HG03565 (cell line): ENCODE measurements at regions not wholly inside any gene's neighbourhood (a gene's known extent, or its start where the extent isn't known, plus 50 kb on each side); places are given as distances from the start of the nearest gene placed in this dataset.

Experiments used
- ATAC-seq: cut with Tn5 transposase; IDR thresholded peaks from one replicate; pipeline ENCODE4 v1.9.1; 2021; ENCODE audit warnings: mild to moderate bottlenecking, moderate library complexity; ENCODE audit not compliant: unreplicated experiment

DNA sequence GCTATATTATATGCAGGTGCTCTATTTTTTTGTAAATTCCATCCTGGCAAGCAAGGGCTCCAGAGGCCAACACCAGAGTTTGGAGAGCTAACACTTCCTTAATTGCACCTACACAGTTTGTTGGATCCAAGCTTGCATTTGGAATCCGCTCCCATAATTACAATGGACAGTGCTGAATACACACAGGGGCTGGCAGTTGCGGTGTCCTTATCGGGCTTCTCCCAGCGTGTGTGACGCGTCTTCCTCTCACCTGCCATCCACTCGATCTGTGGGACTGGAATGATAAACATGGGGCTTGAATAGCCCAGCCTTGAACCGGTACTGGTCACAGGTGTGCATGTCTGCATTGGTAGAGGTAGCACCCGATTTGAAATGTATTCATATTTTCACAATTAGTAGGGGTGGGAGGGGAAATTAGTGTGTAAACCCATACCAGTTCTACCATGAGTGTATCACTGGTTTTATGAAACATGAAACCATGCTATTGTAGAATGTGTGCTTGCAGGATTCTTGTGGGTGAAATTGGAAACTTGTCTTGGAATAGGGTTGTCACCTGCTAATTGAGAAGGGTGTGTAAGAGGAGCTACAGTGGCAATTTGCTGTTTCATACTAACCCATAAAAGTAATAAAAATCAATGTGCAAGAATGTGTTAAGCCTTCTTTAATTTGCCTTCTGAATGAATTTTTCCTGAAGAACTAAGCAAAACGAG, 316.5 kb downstream of the WDR11 start:
- ATAC-seq = no peak

DNA sequence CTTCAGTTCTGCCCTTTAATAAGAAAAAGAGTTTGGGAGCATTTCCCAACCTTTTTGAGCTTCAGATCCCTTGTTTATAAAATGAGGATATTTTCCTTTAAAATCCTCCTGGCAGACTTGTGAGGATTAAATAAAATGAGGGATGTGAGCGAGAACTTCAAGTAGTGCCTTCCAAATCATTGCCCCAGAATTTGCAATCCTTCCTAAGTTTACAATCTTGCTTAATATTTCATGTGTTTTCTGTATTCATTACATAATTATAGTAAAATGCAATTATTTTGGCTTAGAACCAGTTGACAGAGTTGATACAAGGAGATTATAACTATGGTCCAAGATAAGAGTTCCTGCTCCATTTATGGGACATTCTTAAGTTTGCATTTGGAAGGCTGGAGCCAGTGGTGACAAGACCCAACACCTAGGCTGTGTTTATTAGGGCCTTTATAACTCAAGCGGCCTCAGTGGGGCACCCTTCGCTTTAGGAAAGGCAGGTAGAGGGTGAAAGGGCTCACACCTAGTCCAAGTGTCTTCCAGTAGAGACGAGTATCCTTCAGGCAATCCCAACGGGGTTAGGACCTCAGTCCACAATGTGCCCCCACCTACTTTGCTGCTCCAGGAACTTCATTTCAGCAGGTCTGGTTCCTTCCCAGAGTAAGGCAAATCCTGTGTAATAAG, 317.5 kb downstream of the WDR11 start:
- ATAC-seq = no peak

DNA sequence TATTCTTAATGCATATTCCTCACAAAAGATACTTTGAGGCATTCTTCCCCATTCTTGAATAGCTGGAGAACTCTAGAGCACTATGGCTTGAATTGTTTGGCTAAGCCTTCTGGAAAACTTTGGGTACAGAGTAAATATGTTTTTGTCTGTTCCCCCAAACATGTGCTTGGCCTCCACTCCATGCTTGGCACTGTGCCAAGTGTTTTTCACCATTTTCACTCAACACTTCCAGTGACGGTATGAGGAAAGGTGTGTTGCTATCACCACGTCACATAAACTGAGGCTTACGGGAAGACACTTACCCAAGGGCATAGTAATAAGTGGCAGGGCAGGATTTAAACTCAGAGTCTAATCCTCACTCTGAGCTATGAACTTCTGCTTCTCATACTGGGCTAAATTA, 318.2 kb downstream of the WDR11 start:
- ATAC-seq = no peak

DNA sequence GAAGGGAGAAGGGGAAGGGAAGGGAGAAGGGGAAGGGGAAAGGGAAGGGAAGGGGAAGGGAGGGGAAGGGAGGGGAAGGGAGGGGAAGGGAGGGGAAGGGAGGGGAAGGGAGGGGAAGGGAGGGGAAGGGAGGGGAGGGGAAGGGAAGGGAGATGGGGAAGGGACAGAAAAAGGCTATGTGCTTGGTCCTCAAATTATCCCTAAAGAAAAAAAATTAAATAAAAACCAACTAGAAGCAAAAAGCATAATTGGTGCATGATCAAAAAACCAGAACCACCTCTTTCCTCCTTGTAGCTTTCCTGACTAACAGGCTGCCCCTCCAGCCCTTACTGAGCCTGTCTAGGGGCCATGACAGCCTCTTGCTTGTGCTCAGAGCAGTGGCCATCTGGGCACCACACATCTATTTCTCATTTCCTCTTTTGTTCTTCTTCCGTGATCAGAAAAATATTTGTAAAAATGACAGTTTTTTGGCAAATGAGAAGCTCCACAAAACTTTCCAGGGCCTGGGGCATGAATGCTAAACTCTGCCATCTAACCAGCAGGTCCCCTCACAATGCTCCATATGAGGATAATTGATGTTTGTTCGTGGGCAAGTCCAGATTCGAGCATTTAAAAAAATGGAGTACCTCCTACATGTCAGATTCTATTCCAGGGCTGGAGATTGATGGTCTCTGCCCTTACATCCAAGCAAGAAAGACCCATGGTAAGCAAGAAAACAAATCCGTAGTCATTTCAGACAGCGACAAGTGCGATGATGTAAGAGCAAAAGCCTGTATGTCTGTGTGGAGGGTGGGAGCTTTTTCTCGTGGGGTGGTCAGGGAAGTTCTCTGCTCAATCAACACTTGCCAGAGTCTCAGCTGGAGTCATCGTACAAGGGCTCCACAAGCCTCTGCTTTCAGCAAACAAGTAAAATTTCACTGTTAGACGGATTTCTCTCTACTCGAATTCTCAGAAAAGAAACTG, 320.9 kb downstream of the WDR11 start:
- no peak for ATAC-seq

DNA sequence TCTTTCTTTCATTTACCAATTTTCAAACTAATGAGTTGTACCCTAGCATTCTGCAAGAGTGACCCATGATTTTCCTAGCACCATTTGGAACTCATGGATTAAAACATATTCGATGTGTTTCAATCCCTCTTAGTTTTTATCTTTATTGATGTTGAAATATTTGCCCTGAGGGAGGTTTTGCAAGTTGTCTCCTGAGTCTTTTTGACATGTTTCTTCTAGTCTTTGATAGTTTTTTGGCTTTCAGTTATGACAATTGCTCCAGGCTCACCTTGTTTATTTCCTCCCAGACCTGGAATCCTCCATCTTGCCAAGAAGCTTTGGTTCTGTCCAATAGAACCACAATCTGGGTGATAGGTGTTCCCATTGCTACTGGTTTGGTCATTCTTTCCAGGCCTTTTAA, 327.8 kb downstream of the WDR11 start:
- no peak for ATAC-seq

DNA sequence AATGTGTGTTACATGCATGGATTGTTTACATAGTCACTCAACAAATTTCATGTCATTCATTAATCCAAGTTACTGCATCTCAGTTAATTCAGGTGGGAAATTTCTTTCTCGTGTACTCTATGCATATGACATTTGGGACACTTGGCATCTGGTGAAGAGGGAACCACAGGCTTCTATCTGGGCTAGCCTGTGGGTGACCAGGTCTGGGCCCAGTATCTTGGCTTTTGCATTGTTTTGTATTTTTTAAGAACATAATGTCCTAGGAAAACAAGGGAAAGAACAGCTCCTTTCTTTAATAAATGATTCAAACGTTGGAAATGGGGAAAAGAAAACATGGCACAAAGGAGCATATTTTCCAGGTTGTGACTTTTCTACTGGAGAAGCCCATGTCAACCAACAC, 331.1 kb downstream of the WDR11 start:
- no peak for ATAC-seq

DNA sequence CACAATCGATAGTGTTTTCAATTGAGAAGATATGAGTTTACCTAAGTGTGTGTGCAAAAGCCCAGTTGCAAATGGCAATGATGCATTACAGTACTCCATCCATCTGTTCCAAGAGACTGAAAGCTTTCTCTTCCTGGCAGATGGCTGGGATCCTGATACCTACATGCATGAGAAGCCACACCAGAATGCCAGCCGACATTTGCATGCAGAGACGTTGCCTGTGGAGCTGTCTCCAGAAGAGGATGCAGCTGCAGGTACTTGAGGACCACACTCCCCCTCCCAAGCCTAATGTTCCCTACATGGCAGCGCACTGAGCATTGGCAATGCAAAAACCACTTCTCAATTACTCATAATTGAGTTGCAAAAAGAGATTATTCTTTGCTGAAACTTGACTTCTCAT, 332.1 kb downstream of the WDR11 start:
- no peak for ATAC-seq

DNA sequence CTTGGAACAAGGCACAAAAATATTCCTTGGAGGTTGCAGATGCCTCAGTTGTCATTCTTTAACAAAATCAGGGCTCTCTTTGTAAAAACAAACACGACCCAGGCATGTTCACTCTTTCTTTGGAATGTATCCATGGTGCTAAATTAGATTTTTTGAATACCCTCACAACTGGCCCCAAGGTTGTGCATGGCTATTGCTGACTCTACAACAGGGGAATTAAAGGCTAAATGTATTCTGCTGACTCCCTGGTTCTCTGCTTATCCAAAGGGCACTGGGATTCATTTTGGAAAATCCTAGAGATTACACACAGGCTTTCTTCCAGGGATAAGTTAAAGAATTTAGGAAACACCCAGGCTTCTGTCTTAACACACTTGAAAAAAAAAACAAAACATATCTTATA, 332.5 kb downstream of the WDR11 start:
- no peak for ATAC-seq

DNA sequence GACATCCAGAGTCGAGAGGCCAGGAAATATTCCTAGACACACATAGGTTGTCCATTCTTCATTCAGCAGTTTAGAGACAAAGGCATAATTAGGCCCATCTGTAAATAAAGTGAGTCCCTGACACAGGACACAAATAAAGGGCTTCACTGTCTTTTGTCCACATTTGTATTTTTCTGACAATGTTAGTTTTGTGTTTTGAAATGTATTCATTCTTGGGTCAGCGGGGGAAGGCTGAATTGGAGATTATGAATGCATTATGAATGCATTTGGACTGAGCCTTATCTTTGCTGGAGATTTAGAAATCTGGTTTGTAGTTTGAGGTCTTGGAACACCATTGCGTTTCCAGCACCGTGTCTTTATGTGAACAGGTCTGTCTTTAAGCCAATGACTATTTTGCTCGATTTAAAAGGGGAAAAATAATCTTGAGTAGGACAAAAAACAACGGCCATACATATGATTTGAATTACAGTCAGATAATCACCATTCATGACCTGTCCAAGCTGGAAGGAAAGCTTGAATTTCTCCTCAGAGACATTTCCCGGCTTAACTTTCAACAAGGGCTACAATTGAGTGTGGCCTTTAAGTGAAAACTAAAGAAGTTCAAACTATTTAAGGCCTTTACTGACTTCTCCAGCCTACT, 334.8 kb downstream of the WDR11 start:
- no peak for ATAC-seq

DNA sequence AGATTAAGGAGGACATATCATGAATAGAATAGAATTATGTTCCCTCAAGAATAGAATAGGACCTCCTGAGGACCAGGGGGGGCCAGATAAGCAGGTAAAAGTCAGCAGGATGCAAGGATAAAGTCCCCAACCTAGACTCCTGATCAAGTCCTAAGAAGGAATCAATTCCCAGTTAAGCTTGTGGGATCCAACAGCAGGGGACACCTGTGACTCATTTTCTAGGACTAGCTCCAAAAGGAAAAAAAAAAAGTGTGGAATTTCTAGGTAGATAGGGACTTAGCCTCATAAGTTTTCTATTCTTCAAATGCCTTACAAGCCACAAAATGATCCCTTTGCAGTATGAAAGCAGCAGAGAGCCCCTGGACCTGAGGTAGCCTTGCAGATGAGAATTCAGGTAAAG, 336.2 kb downstream of the WDR11 start:
- no peak for ATAC-seq

DNA sequence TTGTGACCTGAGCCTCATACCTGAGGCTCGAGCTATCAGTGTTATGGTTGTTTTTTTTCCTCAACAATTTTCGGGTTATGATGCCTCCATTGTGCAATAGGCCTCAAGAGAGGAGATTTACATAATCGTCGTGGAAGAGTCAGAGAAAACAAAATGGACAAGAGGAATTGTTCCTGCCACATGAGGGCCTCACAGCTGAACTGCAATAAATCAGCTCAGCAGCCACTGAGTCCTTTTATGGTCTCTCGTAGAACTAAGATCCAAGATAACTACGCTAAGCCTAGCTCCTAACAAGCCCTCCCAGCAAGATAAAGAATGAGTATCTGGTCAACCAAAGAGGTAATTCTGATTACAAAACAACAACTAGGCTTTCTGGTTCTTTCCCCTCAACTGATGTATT, 336.8 kb downstream of the WDR11 start:
- no peak for ATAC-seq

DNA sequence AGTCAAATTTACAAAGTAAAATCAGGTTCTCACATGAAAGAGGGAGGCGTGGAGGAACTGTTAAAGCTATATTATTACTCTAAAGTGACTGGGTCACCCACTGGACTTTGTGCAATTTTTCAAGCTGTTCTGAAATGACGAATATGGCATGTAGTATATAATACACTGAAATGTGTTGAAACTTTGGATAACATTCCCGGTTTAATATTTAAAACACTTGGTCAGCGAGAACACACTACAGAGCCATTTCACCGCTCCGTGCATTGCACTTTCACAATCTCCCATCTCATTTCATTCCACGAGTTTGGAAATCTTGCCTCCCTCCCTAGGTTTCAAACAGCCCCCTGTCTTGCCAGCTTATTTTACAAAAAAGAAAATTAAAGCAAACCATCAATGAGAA, 337.9 kb downstream of the WDR11 start:
- ATAC-seq = no peak

DNA sequence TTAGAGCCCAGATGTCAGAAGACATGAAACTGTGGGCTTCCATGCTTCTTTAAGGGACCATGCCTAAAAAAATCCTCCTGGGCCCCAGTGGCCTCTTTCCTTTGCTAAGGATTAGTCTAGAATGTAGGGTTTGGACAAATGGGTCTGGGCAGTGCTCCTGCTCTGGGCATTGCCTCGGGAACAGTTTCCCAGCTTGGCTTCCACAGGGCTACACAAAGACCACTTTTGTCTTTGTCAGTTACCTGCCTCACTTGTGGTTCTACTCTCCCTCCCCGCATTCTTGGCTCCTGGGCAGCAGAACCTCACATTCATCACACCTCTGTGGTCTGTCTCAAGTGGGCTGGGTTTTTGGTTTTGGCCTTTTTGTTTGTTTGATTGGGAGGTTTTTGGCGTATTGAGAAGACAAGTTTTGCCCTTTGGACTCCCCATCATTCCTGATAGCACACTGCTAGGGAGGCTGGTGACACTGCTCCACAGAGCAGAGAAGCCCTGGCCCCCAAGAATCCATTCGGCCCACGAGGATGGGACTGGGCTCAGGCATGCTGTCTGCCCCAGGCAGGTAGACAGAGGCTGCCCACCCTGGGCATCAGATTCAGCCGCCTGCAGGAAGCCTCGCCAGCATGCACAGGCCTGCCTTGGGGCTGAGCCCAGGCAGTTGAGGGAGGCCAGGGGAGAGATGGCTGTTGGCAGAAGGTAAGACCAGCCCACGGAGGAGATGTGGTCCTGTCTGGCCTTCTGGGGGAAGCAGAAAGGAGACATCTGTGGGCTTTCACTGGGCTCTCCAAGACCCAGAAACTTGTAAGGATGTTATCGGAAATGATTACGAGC, 343.7 kb downstream of the WDR11 start:
- no peak for ATAC-seq

DNA sequence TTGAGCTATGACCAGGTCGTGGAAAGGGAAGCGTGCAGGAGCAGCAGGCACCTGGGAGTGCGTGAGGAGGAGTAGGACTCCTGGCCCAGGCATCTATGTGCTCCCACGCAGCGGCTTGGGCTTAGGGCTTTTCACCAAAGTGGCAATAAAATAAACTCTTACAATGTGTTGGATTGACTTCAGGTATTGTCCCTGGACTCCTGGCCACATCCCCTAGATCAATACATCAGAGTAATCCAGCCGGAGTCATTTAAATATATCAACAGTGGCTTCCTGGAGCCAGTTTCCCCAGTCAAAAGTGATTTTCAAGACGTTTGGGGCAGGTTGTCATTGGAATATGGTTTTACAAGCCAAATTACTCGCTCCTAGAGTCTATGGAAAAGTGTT, 344.4 kb downstream of the WDR11 start:
- ATAC-seq = no peak

DNA sequence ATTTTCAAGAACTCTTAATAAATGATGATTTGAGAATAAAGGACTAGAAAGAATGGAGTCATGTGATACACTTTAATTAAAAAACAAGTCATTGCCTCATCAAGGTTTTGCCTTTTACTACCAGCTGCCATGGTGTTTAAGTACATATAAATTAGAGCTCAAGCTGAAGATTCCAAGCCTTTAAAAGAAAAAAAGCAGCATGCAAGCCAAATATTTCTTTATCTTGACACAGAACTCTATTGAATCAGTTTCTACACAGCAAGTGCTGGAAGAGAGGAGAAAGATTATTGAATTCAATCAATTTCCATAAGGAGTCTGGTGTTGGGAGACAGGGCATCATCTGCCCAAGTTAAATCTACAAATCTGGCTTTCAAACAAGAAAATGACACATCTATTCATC, 347.9 kb downstream of the WDR11 start:
- ATAC-seq = no peak

DNA sequence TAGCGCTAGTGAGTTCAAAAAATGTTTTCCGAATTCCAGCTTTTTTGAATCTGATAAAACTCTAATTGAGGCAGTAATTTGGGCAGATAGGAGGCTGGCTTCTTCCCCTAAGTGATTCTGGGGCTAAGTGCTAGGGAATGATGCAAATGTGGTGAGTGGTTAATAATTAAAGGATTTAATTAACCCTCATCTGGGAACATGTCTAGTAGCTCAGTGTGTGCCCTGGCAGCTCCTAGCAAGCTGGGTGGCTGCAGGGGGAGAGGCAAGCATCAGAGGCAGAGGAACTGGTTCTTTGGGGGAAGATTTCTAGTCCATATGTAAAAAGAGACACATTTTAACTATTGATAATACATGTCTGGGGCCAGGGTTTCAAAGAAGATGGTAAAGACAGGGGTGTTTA, 354.5 kb downstream of the WDR11 start:
- ATAC-seq = no peak

DNA sequence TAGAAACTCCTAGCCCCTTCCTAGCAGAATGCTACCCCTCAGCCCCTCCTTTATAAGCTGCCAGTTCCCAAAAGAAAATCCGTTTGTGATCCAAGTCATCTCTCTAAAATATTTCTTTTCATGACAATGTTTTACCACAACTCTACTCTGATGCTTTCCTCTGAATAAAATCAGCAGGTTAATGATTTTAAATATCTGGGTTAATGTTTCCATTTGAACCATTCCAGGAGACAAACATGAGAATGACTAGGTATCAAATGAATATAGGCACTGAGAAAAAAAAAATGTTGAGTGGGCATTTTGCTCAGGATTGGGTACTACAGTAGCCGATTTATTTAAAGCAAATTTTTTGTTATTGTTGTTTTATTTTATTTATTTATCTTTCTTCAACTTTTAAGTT, 360.3 kb downstream of the WDR11 start:
- ATAC-seq = no peak

DNA sequence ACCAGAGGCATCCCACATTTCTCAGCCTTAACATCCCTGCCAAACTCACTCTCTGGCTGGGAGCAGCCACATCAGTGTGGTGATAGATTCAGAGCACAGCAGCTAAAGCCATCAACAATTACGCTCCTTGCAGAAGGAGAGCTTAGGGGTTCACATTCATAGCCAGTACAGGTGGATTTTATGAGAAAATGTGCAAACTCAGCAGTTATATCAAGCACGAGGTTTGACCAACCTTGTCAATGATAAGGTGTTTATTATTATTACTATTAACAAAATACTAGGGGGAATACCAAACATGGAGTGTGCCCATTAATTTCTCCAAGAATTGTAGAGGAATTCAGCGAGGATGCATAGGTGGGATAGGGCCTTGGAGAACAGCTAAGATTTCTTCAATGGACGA, 362.3 kb downstream of the WDR11 start:
- no peak for ATAC-seq

DNA sequence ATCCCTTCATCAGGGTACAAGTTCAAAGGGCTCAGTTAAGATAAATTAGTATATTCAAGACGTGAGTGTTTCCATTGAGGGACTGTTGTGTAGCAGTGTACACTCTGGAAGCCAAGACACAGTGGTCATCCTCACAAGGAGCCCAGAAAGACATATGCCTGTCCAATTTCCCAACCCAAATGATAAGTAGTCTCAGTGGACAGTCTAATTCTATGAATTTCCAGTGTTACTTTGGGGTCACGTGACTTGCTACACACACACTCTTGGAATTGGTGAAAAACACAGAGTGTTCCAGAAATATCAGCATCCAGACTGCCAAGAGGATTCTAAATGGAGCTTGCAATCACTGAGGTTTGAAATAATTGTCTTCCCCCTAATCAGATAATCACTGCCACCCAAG, 365.1 kb downstream of the WDR11 start:
- no peak for ATAC-seq

DNA sequence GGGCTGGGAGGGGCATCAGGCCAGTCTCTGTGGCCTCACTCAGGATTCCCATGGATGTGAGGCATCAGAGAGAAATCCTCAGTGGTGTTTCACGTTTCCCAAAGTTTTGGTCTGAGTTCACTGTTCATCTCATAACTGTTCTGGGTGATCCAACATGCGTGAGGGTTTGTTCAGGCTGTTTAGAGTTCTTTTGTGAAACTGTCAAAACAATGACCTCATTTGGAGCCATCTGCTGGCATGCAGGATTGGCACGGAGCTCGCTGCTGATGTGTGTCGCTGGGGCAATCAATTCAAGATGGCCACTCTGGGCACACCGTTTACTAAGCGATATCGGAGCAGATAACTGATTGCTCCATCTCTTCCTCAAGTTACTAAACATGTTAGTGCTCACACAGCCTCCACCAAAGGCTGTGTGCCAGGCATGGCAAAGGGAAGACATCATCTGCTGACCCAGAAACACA, 365.6 kb downstream of the WDR11 start:
- ATAC-seq = no peak
